ELR (cell line): ENCODE measurements at regions not wholly inside any gene's neighbourhood (a gene's known extent, or its start where the extent isn't known, plus 50 kb on each side); places are given as distances from the start of the nearest gene placed in this dataset.
"Not testable (repeated sequence)": the region's sequence is repeated elsewhere in the genome, so short reads cannot be mapped to it uniquely, and the experiment has no call there.

Source experiments
- DNase-seq: peaks from one replicate; pipeline ENCODE4 v3.0.0-alpha.2; 2015; ENCODE audit warnings: low read depth

DNA sequence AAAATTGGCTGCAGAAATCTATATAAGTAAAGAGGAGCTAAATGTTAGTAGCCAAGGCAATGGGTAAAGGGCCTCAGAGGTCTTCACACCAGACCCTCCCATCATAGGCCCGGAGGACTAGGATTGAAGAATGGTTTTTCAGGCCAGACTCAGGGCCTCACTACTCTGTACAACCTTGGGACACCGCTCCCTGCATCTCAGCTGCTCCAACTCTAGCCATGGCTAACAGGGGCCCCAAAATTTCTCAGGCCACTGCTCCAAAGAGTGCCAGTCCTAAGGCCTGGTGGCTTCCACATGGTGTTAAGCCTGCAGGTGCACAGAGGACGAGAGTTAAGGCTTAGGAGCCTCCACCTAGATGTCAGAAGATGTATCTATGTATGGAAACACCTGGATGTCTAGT is 155.5 kb upstream of the MGAT4C start:
- no peak for DNase-seq

DNA sequence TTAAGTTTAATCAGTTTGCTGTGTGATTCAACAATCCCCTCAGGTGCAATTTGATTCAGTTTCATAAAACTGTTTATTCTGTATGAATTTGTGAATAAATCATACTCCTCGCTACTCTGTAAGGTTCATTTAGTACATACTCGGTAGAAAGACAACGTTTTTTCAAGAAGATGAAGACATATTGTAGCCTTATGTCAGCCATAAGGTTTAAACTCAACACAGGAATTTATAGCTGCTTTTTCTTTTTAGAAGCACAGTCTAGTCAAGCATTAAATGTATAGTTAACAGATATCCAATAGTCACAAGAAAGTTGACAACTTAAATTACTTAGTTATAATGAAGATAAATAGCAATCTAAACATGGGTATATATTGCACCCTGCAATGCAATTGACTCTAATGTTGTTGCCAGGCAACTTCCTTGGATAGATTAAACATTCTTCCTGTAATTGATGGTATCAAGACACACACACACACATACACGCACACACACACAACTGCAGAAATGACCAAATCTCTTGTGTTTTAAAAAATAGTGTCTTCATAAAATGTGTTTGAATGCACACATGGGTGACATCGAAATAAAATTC is 151.5 kb upstream of the MGAT4C start:
- DNase-seq, result no peak

DNA sequence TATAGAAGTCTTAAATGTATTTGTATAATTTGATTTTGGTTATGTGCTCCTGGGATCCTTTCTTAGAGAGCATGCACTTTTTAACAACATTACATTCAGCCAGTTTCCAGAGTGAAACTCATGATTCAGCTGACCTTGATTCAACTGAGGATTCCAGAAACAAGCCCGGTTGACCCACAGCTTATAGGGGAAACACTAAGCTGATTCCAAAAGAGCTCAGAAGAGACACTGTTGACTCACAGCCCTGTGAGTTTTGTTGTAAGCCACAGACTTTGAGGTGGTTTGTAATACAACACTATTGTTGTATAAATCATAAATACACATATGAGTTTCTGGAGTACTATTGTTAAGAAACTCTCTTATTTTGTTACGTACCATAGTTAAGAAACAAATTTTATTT is 133.8 kb upstream of the MGAT4C start:
- DNase-seq, result peak; percentile 37

DNA sequence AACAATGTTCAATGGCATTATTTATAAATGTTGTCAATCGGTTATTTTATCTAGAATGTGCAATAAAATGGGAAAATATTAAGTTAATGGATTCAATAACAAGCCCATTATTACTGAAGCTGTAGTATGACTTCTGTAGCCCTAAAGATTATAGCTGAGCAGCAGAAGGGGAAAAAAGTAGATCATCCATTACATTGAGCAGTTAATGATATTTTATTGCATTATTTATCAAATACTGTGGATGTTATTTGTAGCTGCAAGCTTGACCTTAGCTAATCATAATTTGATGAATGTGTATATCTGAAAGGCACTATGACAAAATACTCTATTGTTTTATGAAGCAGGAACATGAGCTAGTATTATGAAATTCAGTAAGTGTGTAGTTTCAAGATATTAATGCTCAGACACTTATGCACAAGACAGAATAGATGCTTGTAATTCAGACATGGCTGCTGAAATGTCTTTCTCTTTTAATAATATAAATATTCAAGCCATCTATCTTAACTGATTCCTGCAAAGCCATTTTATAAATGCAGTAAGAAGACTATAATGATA is 131.5 kb upstream of the MGAT4C start:
- DNase-seq, result no peak

DNA sequence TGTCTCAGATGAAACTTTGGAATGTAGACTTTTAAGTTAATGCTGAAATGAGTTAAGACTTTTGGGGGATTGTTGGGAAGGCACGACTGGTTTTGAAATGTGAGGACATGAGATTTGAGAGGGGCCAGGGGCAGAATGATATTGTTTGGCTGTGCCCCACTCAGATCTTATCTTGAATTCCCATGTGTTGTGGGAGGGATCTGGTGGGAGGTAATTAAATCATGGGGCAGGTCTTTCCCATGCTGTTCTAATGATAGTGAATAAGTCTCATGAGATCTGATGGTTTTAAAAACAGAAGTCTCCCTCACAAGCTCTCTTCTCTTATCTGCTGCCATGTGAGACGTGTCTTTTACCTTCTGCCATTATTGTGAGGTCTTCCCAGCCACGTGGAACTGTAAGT is 127.6 kb upstream of the MGAT4C start:
- DNase-seq, result not testable (repeated sequence)

DNA sequence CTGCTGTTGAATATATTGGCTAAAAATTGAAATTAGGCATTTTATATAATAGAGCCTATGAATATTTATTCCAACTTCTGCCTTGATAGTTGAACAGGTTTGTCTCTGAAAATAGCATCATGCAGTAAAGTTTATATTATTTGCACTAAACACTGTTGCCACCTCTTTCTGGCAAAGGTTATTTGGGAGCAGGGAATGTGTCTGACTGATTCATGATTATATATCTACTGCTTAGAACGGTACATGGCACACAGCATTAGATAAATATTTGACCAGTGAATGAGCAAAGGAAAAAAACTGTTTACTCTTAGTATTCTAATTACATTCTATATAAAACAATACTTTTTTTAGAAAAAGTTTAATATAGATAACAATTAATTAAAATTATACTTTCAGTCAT is 123.1 kb upstream of the MGAT4C start:
- DNase-seq, result no peak

DNA sequence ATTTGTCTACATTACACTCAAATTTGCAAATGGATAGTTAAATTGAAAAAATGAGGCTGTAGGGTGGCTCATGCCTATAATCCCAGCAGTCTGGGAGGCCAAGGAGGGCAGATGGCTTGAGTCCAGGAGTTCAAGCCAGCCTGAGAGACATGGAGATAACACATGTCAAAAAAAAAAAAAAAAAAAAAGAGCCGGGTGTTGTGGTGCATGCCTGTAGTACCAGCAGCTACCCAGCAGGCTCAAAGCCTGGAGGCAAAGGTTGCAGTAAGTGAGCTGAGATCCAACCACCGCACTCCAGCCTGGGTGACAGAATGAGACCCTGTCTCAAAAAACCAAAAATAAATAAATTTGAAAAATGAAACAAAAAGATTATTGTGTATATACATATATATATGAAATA is 119.9 kb upstream of the MGAT4C start:
- peak; percentile 36 for DNase-seq

DNA sequence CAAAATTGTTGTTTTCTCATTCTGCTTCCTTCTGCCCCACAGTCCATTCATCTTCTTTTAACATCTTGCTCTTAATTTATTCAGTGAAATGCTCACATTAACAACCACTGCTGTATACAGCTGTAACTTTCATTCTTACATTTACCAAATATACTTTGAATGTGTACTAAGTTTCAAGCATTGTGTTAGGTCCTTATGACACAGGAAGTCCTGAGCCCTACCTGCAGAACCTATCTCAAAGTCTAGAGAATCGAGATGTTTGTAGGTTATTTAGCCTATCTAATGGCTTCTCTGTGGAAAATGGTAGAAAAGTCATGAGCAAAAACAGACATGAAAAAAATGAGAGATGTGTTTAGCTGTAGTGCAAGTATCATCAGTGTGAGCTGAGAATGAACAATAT is 117.6 kb upstream of the MGAT4C start:
- DNase-seq, result no peak

DNA sequence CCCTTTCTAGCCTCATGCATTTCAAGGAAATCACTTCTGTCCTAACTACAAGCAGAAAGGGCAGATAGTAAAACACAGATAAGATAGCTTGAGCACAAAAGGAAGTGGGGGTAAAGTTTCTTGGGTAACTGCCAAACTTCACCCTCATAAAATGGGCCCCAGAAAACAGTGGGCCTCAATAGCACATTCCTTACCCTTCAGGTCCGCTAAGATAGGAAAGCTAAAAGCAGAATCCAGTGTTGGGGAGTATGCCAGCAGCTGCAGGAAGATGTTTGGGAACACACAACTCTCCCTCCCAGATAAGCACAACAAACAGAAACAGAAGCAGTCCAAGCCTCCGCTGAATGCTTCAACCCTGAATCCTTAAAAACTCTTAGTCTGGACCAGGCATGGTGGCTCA is 110.9 kb upstream of the MGAT4C start:
- DNase-seq, result no peak

DNA sequence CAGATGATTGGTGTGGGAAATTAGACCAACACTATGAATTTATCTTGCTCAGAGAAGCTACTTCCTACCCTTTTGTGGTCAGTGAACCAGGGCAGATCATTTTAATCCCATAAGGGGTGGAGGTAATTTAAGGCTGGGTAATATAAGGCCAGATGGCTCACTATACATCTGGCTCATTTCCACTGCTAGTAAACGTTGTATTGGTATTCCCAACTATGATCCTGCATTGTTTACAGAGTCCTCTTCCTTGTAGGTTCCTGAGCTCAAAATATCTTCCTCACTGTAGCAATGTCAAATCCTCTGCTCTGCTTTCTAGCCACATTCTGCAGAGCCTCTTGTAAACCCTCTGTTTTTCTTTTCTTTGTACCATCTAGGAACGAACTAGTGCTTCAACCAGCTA is 93.0 kb upstream of the MGAT4C start:
- no peak for DNase-seq

DNA sequence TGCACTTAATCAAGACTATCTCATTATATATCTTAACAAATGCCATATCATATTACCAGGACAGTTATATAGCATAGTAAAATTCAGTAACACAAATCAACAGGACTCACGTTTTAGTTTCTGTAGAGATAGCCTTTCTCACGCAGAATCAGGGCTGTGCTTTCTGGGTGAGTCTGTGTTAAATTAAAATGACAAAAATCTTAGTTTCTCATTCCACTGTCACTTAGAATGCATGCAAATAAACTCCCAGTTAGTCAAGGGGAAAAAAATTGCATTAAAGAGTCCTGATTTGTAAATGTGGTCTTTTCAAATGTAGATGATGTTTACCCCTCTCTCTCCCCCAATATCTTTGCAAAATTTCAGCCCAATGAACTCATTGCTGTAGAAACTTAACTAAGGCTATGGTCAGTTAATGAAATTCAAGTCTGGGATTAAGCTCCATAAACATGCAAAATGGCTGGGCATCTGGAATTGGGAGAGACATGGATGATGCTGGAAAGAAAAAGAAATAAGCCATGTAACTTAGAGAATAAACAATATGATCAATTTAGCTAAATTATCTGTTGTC is 77.8 kb upstream of the MGAT4C start:
- DNase-seq, result no peak

DNA sequence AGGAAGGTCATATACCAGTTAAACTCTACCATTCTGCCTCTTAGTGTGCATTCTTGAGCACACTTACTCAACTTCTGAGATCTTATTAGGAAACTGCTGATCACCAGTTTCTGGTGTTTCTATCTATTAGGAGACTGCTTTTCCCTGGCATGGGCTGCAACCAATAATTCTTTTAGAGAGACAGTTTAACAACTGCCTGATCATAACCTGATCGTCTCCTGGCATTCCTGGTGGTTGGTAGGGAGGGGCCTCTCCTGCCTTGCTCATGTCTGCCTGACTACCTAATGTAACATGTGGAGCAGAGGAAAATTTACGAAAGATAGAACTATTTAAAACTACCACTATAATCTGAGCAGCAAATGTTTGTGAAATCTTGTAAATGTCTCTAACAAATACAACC is 75.3 kb upstream of the MGAT4C start:
- no peak for DNase-seq

DNA sequence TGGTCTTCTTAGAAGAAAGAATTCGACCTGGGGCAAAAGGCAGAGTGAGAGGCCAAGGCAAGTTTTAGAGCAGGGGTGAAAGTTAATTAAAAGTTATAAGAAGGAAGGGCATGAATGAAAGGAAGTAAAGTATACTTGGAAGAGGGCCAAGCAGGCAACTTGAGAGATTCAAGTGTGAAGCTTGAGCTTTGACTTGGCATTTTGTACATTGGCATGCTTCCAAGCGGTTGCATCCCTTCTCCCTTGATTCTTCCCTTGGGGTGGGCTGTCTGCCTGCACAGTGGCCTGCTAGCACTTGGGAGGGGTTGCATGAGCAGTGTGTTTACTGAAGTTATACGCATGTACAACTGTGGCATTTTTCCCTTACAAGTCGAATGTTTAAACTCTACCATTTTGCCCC is 74.8 kb upstream of the MGAT4C start:
- no peak for DNase-seq

DNA sequence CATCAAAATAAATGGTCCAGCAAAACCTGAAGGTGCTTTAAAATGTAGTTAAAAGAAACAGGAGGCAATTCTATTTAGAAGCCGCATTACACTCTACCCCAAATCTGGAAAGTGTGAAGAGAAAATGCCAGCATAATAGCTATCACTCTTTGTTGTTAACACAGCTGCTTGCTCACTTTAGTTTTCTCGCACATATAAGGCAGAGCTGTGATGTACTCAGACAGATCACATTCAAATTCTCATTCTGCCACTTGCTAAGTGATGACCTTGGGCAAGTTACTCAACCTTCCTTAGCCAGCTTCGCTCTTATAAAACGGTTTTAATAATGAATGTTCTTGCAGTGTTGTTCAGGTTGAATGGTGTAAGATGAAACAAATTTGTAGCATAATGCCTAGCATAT is 56.0 kb upstream of the MGAT4C start:
- DNase-seq, result no peak
